ENCODE measurements at regions not wholly inside any gene's neighbourhood (a gene's known extent, or its start where the extent isn't known, plus 50 kb on each side); places are given as distances from the start of the nearest gene placed in this dataset.

DNA sequence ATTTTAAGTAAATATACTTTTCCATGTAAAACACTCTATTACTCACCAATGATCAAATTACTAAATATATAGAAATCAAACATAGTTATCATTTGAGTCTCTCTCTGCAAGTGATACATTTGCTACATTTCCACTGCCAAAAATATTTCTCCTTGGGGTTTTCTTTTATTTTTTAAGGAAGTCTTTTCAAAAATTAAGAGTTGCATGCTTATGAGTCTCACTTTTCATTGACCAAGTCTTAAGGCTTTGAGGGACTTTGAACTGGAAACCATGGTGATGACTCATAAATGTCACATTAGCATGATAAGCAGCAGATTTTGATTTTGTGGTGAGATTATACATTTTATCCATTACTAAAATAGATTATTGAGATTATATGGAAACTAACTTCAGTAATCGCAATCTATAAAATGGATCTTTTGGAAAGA lies 152.9 kb downstream of the FAM124B start:
- TF ChIP-seq, protein P1, sequence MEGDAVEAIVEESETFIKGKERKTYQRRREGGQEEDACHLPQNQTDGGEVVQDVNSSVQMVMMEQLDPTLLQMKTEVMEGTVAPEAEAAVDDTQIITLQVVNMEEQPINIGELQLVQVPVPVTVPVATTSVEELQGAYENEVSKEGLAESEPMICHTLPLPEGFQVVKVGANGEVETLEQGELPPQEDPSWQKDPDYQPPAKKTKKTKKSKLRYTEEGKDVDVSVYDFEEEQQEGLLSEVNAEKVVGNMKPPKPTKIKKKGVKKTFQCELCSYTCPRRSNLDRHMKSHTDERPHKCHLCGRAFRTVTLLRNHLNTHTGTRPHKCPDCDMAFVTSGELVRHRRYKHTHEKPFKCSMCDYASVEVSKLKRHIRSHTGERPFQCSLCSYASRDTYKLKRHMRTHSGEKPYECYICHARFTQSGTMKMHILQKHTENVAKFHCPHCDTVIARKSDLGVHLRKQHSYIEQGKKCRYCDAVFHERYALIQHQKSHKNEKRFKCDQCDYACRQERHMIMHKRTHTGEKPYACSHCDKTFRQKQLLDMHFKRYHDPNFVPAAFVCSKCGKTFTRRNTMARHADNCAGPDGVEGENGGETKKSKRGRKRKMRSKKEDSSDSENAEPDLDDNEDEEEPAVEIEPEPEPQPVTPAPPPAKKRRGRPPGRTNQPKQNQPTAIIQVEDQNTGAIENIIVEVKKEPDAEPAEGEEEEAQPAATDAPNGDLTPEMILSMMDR (IDR thresholded peaks at IDR 0.05): no peak
- TF ChIP-seq POLR2AphosphoS5 (IDR thresholded peaks at IDR 0.05) (no peak), EP300 (IDR thresholded peaks at IDR 0.05; ENCODE audit: low read depth) (no peak), POLR2A (IDR thresholded peaks at IDR 0.05) (no peak)

Data from transverse colon (tissue), 4 donors.